Activated T-helper 1 cell treated with anti-CD3 and anti-CD28 coated beads, Interleukin-12 subunit alpha, Interleukin-12 subunit beta, Interleukin-2, Interleukin-4 antibody, amounts not matched to agents 30 ng/mL and 10 ng/mL and 1 ng/mL, durations not matched to agents 14 hours and 24 hours and 36 hours (primary cell): ENCODE measurements at regions not wholly inside any gene's neighbourhood (a gene's known extent, or its start where the extent isn't known, plus 50 kb on each side); places are given as distances from the start of the nearest gene placed in this dataset.

ENCODE experiments used
- DNase-seq: peaks from one replicate; pipeline ENCODE4 v3.0.0; 2021; ENCODE audit warnings: low spot score
- H3K27ac Mint-ChIP-seq: one replicate; pipeline ENCODE4 v1.8.0; 2021; ENCODE audit warnings: mild to moderate bottlenecking, mixed read lengths
- H3K27me3 Mint-ChIP-seq: one replicate; pipeline ENCODE4 v1.8.0; 2022; ENCODE audit warnings: mild to moderate bottlenecking, moderate library complexity, mixed read lengths; ENCODE audit not compliant: insufficient read depth
- H3K36me3 Mint-ChIP-seq: one replicate; pipeline ENCODE4 v1.8.0; 2021; ENCODE audit warnings: low read depth, mixed read lengths
- H3K4me1 Mint-ChIP-seq: one replicate; pipeline ENCODE4 v1.8.0; 2021; ENCODE audit warnings: low read depth, mixed read lengths
- H3K4me3 Mint-ChIP-seq: one replicate; pipeline ENCODE4 v1.8.0; 2021; ENCODE audit warnings: mild to moderate bottlenecking, moderate library complexity, mixed read lengths
- H3K9me3 Mint-ChIP-seq: one replicate; pipeline ENCODE4 v1.8.0; 2021; ENCODE audit warnings: mixed read lengths
- intact Hi-C: fragments of 100-400 bp; cut with micrococcal nuclease; formaldehyde crosslinking; loops from one replicate; pipeline ENCODE4 v1.15.1; 2024

DNA sequence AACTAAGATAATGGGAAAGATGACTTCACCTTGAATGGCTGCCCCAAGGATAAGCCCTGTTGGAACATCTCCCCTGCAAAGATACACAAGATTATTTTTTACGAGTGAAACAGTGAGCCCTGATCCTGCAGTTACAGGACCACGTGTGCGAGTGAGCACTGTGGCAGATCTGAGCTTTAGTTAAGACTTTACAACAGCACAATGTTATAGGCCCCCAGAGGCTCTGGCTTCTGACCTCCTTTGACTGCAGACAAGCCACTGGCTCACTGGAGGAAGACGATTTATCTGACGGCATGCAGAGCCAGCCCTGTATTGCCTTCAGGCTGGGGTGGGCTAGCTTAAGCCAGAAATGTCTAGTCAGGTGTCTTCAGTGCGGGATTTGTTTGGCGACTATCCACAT, 174.4 kb downstream of the ARRDC4 start:
- H3K27ac Mint-ChIP-seq: no peak overlapping the region
- H3K4me1 Mint-ChIP-seq: no peaks in the 10 kb centered on the region
- DNase-seq: no peak
- H3K36me3 Mint-ChIP-seq: no peaks in the 10 kb centered on the region
- intact Hi-C loops: no loop called here
- no peak overlapping the region for H3K4me3 Mint-ChIP-seq
- no peaks in the 10 kb centered on the region for H3K9me3 Mint-ChIP-seq
- peaks cover 4% of the 10 kb centered on the region for H3K27me3 Mint-ChIP-seq

DNA sequence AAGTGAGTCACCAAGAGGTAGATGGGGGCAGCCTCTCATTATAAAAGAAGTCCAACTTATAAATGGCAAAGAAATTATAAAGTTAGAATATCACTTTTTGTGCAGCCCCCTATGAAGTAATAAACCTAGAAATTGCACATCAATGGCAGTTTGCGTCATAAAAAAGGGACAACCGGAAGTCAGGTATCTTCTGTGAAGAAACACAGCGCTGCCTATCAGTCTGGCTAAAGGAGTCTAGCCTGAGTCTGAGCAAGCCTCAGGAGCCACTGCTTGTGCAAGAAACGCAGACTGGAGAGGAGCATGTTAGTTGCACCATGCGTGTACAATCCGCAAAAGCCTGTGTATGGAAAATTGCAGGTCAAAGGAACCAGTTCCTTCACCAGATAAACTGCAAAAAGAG, 178.4 kb downstream of the ARRDC4 start:
- peaks cover 4% of the 10 kb centered on the region for H3K27me3 Mint-ChIP-seq
- intact Hi-C loops: no loop called here

DNA sequence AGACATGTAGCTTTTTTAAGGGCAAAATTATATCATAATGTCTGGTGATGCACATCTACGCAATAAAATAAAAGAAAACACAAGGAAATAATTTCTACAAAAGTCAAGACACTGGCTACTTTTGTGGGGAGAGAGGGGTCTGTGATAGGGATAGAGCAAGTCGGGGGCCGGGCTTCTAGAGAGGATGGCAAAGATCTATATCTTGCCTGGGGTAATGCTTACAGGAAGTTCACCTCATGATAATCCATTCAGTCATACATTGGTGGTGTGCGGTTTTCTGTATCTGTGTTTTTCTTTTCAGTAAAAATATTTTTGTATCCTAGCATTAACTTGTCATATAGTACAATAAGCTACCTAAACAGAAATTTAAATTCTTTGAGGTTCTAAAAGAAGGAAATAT, 178.8 kb downstream of the ARRDC4 start:
- no peaks in the 10 kb centered on the region for H3K9me3 Mint-ChIP-seq
- intact Hi-C loops: no loop called here
- no peak for DNase-seq

More for the DNA sequence above, 178.4 kb downstream of the ARRDC4 start:
- H3K9me3 Mint-ChIP-seq: no peaks in the 10 kb centered on the region
- H3K27ac Mint-ChIP-seq: no peak overlapping the region
- H3K36me3 Mint-ChIP-seq: no peaks in the 10 kb centered on the region
- no peak for DNase-seq
- no peaks in the 10 kb centered on the region for H3K4me1 Mint-ChIP-seq
- H3K4me3 Mint-ChIP-seq: no peak overlapping the region

DNA sequence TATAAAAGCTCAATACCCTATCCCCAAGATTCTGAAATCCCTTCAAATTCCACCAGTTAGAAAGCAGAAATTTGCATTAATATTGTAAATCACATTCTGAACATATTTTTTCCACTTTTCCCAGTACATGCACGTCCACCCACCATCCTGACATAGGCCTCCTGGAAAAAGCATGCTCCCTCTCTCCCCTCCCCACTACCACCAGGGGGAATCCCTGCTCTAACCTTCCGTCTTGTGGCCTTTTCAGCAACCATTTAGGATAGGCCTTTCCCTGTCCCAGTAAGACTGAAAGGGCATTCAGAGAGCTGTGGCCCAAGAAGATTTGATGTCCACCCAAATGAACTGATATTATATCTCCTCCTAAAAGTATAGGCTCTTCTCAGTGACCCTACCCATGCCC, 182.1 kb downstream of the ARRDC4 start:
- Mint-ChIP-seq H3K27me3 (no peaks in the 10 kb centered on the region), H3K4me1 (no peaks in the 10 kb centered on the region), H3K4me3 (no peak overlapping the region), H3K9me3 (no peaks in the 10 kb centered on the region), H3K36me3 (no peaks in the 10 kb centered on the region), H3K27ac (no peak overlapping the region)
- intact Hi-C loops: no loop called here
- DNase-seq: no peak

More for the DNA sequence above, 178.8 kb downstream of the ARRDC4 start:
- no peak overlapping the region for H3K27ac Mint-ChIP-seq
- no peaks in the 10 kb centered on the region for H3K36me3 Mint-ChIP-seq
- no peak overlapping the region for H3K4me3 Mint-ChIP-seq
- H3K27me3 Mint-ChIP-seq: peaks cover 4% of the 10 kb centered on the region
- no peaks in the 10 kb centered on the region for H3K4me1 Mint-ChIP-seq

DNA sequence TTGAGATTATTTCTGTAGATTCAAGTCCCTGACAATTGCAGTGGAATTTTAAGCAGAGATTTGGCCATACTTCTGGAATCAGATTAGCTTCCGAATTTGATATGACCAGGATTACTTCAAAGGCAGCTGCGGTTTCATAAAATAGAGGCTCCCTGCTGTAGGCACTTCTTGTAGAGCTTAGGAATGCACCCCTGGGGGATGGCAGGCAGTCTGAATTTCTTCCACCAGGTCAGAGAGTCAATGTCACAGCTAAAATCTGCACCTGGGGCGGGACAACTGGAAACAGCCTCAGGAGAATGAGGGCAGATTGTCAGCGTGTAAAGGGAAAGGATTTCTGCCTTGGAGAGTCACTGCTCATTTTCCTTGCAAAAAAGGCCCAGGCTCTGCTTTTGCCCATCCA, 182.6 kb downstream of the ARRDC4 start:
- intact Hi-C loops: no loop called here
- Mint-ChIP-seq H3K9me3 (no peaks in the 10 kb centered on the region), H3K4me1 (no peaks in the 10 kb centered on the region), H3K27ac (no peak overlapping the region), H3K27me3 (peaks cover 3% of the 10 kb centered on the region), H3K4me3 (no peak overlapping the region), H3K36me3 (no peaks in the 10 kb centered on the region)
- no peak for DNase-seq

DNA sequence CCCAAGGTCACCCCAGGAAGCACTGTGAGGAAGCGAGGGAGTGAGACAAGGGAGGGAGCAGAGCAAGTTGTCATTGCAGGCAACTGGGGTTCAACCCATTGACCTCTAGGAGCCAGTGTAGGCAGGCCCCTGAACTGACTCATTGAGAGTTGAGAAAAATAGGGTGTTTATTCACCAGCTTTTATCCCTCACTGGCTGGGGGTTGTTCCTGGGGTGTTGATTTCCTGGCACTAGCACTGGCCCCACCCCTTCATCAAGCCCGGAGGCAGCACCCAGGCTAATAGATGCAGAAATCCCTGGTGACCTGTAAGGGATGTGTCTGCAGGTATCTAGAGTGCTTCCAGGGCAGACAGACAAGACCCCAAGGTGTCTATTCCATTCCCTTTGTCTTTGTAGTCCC, 183.9 kb downstream of the ARRDC4 start:
- Mint-ChIP-seq H3K27me3 (peaks cover 6% of the 10 kb centered on the region), H3K36me3 (no peaks in the 10 kb centered on the region), H3K4me1 (no peaks in the 10 kb centered on the region)

DNA sequence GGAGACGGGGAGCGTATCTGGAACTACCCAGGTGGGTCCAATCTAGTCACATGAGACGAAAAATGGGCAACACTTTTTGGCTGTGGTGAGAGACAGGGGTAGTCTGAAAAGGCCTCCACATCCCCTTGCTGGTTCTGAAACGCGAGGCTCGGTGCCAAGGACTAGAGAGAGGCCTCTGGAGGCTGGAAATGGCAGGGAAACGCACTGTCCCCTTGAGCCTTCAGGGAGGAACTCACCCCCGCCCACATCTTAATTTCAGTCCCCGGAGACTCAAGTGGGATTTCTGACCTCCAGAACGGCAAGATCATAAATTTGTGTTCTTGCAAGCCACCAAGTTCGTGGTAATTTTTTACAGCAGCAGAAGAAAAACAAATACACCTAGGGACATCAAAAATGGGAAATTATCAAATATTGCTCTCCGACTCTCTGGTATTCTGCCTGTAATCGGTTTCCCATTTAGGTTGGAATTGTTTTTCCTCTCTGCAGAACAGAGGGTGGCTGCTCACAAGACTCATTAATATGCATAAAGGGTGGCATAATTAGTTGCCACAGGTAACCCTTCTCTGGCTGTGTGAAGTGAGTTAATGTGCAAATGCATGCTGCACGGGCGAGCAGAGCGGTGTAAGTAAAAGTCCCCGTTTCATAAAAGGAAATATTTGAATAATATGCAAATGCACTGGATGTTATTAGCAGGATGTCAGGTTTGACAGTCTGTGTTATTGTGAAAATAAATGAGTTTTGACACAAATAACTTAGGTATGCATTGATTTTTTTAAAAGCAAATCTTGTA, 185.7 kb downstream of the ARRDC4 start:
- Mint-ChIP-seq H3K4me3 (no peak overlapping the region), H3K27ac (no peak overlapping the region), H3K4me1 (no peaks in the 10 kb centered on the region), H3K36me3 (no peaks in the 10 kb centered on the region), H3K9me3 (no peaks in the 10 kb centered on the region), H3K27me3 (peaks cover 6% of the 10 kb centered on the region)
- intact Hi-C loops: no loop called here
- no peak for DNase-seq

More for the DNA sequence above, 183.9 kb downstream of the ARRDC4 start:
- Mint-ChIP-seq H3K4me3 (no peak overlapping the region), H3K27ac (no peak overlapping the region), H3K9me3 (no peaks in the 10 kb centered on the region)
- intact Hi-C loops: no loop called here
- no peak for DNase-seq

DNA sequence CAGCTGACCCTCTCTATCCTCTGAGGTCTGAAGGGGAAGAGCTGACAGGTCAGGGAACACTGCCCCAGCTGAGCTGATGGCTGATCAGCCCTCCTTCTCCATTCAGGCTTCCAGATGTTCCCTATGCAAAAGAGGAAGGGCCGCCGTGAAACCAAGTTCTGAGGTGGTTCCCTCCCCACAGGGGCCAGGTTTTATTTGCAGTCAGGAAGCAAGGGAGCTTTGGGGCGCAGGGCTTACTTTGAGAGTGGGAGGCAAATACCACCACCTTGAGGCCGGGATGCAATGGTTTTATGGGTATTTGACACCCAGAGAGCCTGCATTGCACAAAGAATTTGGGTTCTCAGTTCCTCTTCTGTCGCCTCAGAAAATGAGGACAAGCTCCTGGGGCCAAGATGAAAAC, 186.9 kb downstream of the ARRDC4 start:
- Mint-ChIP-seq H3K36me3 (no peaks in the 10 kb centered on the region), H3K4me3 (no peak overlapping the region), H3K9me3 (no peaks in the 10 kb centered on the region), H3K4me1 (no peaks in the 10 kb centered on the region), H3K27ac (no peak overlapping the region), H3K27me3 (peaks cover 6% of the 10 kb centered on the region)
- intact Hi-C loops: no loop called here
- DNase-seq: no peak

DNA sequence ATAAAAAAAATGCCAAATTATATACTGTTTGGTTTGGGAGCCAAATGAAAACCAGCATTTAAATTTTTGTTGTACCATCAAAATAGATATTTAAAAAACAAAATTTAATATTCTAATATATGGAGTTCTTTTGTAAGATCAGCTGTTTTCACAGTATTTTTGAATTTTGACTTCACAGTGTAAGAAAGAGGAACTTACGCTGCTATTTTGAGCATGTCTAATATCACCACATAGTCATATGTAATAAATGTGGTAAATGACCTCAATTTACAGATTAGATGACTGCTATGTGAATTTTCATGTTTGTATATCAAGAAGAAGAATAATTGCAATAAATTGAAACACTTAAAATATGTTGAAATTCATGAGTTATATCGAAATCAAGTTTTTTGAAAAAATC, 189.6 kb downstream of the ARRDC4 start:
- Mint-ChIP-seq H3K27me3 (peaks cover 14% of the 10 kb centered on the region), H3K9me3 (no peaks in the 10 kb centered on the region), H3K4me3 (no peak overlapping the region), H3K27ac (no peak overlapping the region), H3K4me1 (no peaks in the 10 kb centered on the region), H3K36me3 (no peaks in the 10 kb centered on the region)
- intact Hi-C loops: no loop called here
- no peak for DNase-seq

DNA sequence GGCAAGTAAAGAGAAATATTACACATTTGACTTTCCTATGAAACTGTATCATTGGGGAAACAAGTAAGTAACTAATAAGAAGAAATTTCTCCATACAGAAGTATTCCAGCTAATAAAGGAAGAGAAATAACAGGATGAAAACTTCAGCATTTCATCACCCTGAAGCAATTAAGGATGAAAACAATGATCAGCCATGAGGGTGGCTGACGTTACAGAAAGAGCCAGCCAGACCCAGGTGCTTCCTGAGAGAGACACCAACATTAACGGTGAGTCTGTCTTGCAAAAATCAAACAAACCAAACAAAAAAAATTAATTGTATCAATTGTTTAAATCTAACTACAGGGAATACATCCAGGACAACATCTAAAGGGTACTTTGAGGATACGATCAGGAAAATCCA, 190.0 kb downstream of the ARRDC4 start:
- Mint-ChIP-seq H3K27ac (no peak overlapping the region), H3K36me3 (no peaks in the 10 kb centered on the region), H3K4me1 (no peaks in the 10 kb centered on the region), H3K9me3 (no peaks in the 10 kb centered on the region), H3K27me3 (peaks cover 18% of the 10 kb centered on the region), H3K4me3 (no peak overlapping the region)
- DNase-seq: no peak
- intact Hi-C loops: no loop called here

DNA sequence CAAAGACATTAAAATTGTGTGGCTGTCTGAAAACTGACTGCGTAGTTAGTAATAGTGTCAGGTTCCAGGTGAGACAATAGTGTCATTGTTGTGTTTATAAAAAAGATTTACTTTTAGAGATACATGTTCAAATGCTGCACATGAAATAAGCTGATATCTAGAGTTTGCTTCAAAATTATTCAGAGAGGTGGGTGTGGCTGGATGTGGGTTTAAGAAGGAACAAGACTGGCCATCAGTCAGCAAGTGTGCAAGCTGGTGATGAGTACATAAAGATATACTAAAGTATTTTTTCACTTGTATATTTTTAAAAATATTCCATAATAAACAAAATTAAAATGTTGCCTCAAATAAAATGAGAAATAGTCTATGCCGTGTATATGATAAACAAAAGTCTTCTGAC, 190.6 kb downstream of the ARRDC4 start:
- no peak overlapping the region for H3K27ac Mint-ChIP-seq
- DNase-seq: no peak
- peaks cover 20% of the 10 kb centered on the region for H3K27me3 Mint-ChIP-seq
- H3K36me3 Mint-ChIP-seq: no peaks in the 10 kb centered on the region
- H3K4me3 Mint-ChIP-seq: no peak overlapping the region
- no peaks in the 10 kb centered on the region for H3K4me1 Mint-ChIP-seq
- H3K9me3 Mint-ChIP-seq: no peaks in the 10 kb centered on the region
- intact Hi-C loops: no loop called here

DNA sequence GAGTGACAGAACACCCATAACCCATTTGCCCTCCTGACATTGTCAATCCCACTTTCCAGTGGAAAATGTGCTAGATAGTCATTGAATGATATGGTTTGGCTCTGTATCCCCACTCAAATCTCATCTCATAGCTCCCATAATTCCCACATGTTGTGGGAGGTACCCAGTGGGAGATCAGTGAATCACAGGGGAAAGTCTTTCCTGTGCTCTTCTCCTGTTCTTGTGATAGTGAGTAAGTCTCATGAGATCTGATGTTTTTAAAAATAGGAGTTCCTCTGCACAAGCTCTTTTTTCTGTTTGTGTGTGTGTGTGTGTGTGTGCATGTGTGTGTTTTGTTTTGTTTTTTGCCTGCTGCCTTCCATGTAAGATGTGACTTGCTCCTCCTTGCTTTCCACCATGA, 191.7 kb downstream of the ARRDC4 start:
- Mint-ChIP-seq H3K27me3 (peaks cover 22% of the 10 kb centered on the region), H3K27ac (no peak overlapping the region), H3K9me3 (no peaks in the 10 kb centered on the region), H3K36me3 (no peaks in the 10 kb centered on the region), H3K4me1 (no peaks in the 10 kb centered on the region), H3K4me3 (no peak overlapping the region)
- intact Hi-C loops: no loop called here
- DNase-seq: no peak

DNA sequence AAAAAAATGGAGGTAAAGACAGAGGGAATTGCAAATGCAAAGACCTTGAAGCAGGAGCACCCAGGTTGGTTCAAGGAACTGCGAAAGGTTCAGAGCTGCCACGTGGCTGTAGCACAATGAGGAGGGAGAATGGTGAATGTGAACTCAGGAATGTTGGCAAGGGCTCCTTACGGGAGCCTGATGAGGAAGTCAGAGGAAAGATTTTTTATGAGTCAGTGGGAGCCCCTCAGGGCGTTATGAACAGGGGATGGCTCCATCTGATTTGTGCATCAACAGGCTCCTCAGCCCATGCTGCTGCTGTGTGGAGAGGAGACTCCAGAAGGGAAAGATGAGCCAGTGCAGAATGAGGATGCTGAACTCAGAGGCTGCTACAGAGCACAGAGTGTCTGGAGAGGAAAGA, 194.4 kb downstream of the ARRDC4 start:
- H3K4me1 Mint-ChIP-seq: peaks cover 12% of the 10 kb centered on the region
- no peak overlapping the region for H3K4me3 Mint-ChIP-seq
- no peaks in the 10 kb centered on the region for H3K36me3 Mint-ChIP-seq
- no peak overlapping the region for H3K27ac Mint-ChIP-seq
- H3K9me3 Mint-ChIP-seq: no peaks in the 10 kb centered on the region
- intact Hi-C loops: no loop called here
- peaks cover 19% of the 10 kb centered on the region for H3K27me3 Mint-ChIP-seq
- DNase-seq: no peak

DNA sequence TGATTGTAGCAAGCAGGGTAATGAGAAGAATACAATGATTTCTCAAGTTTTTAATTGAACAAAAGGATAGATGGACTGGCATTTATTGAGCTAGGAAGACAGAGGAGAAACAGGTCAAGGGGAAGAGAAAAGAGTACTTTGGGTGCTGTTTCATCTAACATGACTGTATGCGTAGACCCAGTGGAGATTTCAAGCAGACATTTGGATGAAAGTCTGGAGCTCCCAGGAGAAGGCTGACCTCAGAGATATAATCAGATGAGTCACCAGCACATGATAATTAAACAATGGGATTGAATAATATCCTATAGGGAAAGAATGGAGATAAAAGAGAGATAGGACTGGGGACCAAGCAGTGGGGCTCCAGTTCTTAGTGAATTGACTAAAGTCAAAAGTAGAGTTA, 194.9 kb downstream of the ARRDC4 start:
- no peak for DNase-seq
- H3K4me1 Mint-ChIP-seq: peaks cover 17% of the 10 kb centered on the region
- H3K36me3 Mint-ChIP-seq: no peaks in the 10 kb centered on the region

More for the DNA sequence above, 194.9 kb downstream of the ARRDC4 start:
- intact Hi-C loops: no loop called here
- Mint-ChIP-seq H3K27ac (no peak overlapping the region), H3K27me3 (peaks cover 19% of the 10 kb centered on the region), H3K9me3 (no peaks in the 10 kb centered on the region), H3K4me3 (no peak overlapping the region)
